GM12878 (cell line): ENCODE measurements at regions not wholly inside any gene's neighbourhood (a gene's known extent, or its start where the extent isn't known, plus 50 kb on each side); places are given as distances from the start of the nearest gene placed in this dataset.

Source experiments
- ATAC-seq: fragments of 200-7000 bp; cut with Tn5 transposase; 3 replicates; pipeline ENCODE4 v1.9.1; 2020; ENCODE audit warnings: mild to moderate bottlenecking, moderate library complexity
- BruUV-seq: library from RNA; stranded (reverse); fragments of 400-500 nt; replicated peaks from 2 replicates; lab custom pipeline; 2021; lab: Mats Ljungman, UMichigan
- CTCF ChIA-PET: fragments of 300-600 bp; sonication (Branson Sonifier 250); formaldehyde crosslinking; extraction: SDS; loops from one replicate; lab custom pipeline; 2021; ENCODE audit warnings: inconsistent platforms; lab: Yijun Ruan, JAX
- POLR2A ChIA-PET: fragments of 350-600 bp; formaldehyde crosslinking; extraction: SDS; loops from one replicate; lab custom pipeline; 2021; ENCODE audit warnings: inconsistent platforms; lab: Charles Lee
- RAD21 ChIA-PET: fragments of 300-600 bp; sonication (Branson Sonifier 250); formaldehyde crosslinking; loops from one replicate; lab custom pipeline; 2023; ENCODE audit warnings: antibody characterized with exemption; ENCODE audit not compliant: unreplicated experiment; lab: Charles Lee
- SMC1A ChIA-PET: fragments of 300-600 bp; sonication (Branson Sonifier 250); formaldehyde crosslinking; loops from one replicate; lab custom pipeline; 2023; ENCODE audit not compliant: unreplicated experiment, uncharacterized antibody; lab: Charles Lee
- DNase-seq: peaks from one replicate; pipeline ENCODE4 v3.0.0-alpha.2; 2011; ENCODE audit warnings: low read depth, low spot score
- FAIRE-seq: peaks from 3 replicates; lab custom pipeline; 2011; peaks lifted over from hg19 to GRCh38; lab: Jason Lieb, UNC
- H2AFZ ChIP-seq: 2 replicates; pipeline ENCODE4 v1.6.0; 2011; ENCODE audit warnings: low read depth, low read length, control low read depth; ENCODE audit not compliant: control insufficient read depth
- H3K27ac ChIP-seq: 2 replicates; pipeline ENCODE4 v1.5.1; 2011; ENCODE audit warnings: control low read depth; ENCODE audit not compliant: control insufficient read depth, insufficient read depth
- H3K27me3 ChIP-seq, 2 experiments: replicated peaks in 1 of 2; 2 replicates each; pipeline versions ENCODE4 v1.6.0 to v1.6.1; 2011; ENCODE audit warnings: low read length in 1 of 2; ENCODE audit not compliant: control insufficient read depth in 2 of 2, insufficient read depth in 2 of 2
- H3K36me3 ChIP-seq, 2 experiments: 2 replicates each; pipeline ENCODE4 v1.5.1; 2011; ENCODE audit warnings: low read length in 1 of 2; ENCODE audit not compliant: control insufficient read depth in 2 of 2, insufficient read depth in 2 of 2
- H3K4me1 ChIP-seq: 2 replicates; pipeline ENCODE4 v1.6.1; 2011; ENCODE audit warnings: mild to moderate bottlenecking, low read length, moderate library complexity, mixed read lengths; ENCODE audit not compliant: control insufficient read depth, insufficient read depth
- H3K4me2 ChIP-seq: 2 replicates; pipeline ENCODE4 v1.6.0; 2011; ENCODE audit warnings: control low read depth; ENCODE audit not compliant: control insufficient read depth, insufficient read depth
- H3K4me3 ChIP-seq: fragments of 200-600 bp; sonication (generic); 2 replicates; pipeline ENCODE4 v1.5.1; 2016
- H3K79me2 ChIP-seq: 2 replicates; pipeline ENCODE4 v1.6.0; 2011; ENCODE audit warnings: low read length; ENCODE audit not compliant: control insufficient read depth, insufficient read depth
- H3K9ac ChIP-seq: 2 replicates; pipeline ENCODE4 v1.8.0; 2011; ENCODE audit warnings: low read length, control low read depth, mixed read lengths; ENCODE audit not compliant: control insufficient read depth, insufficient read depth
- H3K9me3 ChIP-seq: replicated peaks from 3 replicates; pipeline ENCODE4 v1.5.1; 2011; ENCODE audit warnings: mild to moderate bottlenecking, low read length; ENCODE audit not compliant: control insufficient read depth, insufficient read depth
- H4K20me1 ChIP-seq: 2 replicates; pipeline ENCODE4 v1.6.0; 2011; ENCODE audit not compliant: control insufficient read depth, insufficient read depth
- CREB1 ChIP-seq: IDR thresholded peaks from 2 replicates; pipeline ENCODE4 v1.6.1; 2012; ENCODE audit warnings: low read depth, mild to moderate bottlenecking, inconsistent platforms
- ETV6 ChIP-seq, 2 experiments: fragments of 450-650 bp in 1 of 2; IDR thresholded peaks in 1 of 2; conservative IDR thresholded peaks in 1 of 2; 2 replicates each; pipeline ENCODE4 v1.6.1; 2014; ENCODE audit warnings: antibody characterized with exemption in 1 of 2, borderline replicate concordance in 1 of 2, low read depth in 1 of 2, mild to moderate bottlenecking in 1 of 2, moderate library complexity in 1 of 2
- GABPA ChIP-seq: IDR thresholded peaks from 2 replicates; pipeline ENCODE4 v1.6.1; 2014; ENCODE audit warnings: antibody characterized with exemption, low read depth, mild to moderate bottlenecking, inconsistent platforms
- NBN ChIP-seq: fragments of 450-650 bp; IDR thresholded peaks from 2 replicates; pipeline ENCODE4 v1.6.1; 2016
- STAT1 ChIP-seq: fragments of 450-650 bp; conservative IDR thresholded peaks from 2 replicates; pipeline ENCODE4 v1.6.1; 2014; ENCODE audit warnings: antibody characterized with exemption, mild to moderate bottlenecking
- WGBS: methylation state at CpG from one replicate; pipeline ENCODE4 v1.1.6; 2016; ENCODE audit warnings: low lambda C conversion rate; ENCODE audit not compliant: insufficient replicate concordance, insufficient coverage; ENCODE audit errors: missing lambda C conversion rate; 5-methylcytosine and 5-hydroxymethylcytosine counted together
- in situ Hi-C: fragments of 300-500 bp; cut with MboI; formaldehyde crosslinking; loops from 9 replicates; pipeline ENCODE4 v1.14.3; 2018; ENCODE audit warnings: mixed read lengths
- intact Hi-C: fragments of 100-400 bp; cut with micrococcal nuclease; formaldehyde crosslinking; loops from one replicate; pipeline ENCODE4 v1.14.2; 2022; ENCODE audit not compliant: unreplicated experiment
- TF ChIP-seq, protein P1 (sequence below): fragments of 450-650 bp; IDR thresholded peaks from 2 replicates; pipeline ENCODE4 v1.6.1; 2014; ENCODE audit warnings: mild to moderate bottlenecking
- TF ChIP-seq, protein P2 (sequence below): IDR thresholded peaks from 2 replicates; pipeline ENCODE4 v1.6.1; 2012; ENCODE audit warnings: low read depth, low read length, improper control_type of control experiment
- TF ChIP-seq, protein P3 (sequence below): IDR thresholded peaks from 2 replicates; pipeline ENCODE4 v1.6.1; 2012; ENCODE audit warnings: low read depth, low read length, improper control_type of control experiment

DNA sequence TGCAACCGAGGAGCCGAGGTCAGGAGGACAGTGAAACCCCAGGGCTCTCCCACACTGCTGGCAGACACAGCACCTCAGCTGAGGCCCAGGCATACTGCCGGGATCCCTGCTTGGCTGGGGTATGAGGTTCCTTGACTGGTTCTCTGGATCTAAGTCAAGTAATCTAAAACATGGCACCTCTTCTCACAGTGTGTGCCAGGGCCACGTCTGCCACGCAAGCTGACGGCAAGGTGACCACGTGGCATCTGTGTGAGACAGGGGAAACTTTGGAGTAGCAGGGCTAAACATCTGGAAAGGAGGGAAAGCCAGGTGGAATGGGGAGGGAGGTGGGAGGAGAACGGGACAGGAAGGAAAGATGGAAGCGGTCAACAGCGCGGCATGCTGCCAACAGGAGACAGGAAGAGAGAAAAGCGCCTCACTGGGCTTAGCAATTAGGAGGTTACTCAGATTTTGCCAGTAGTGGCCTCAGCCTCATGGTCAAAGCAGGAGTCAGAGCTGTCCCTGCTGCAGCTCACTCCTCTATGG lies 103.7 kb downstream of the CXCL12 start:
- Histone ChIP-seq H3K4me3 (no peak overlapping the region), H3K9me3 (no peaks in the 10 kb centered on the region), H3K4me1 (no peaks in the 10 kb centered on the region), H3K27me3 (no peaks in the 10 kb centered on the region), H3K79me2 (no peaks in the 10 kb centered on the region), H2AFZ (no peak overlapping the region), H3K4me2 (no peak overlapping the region), H3K9ac (no peak overlapping the region), H4K20me1 (no peaks in the 10 kb centered on the region), H3K36me3 (no peaks in the 10 kb centered on the region), H3K27ac (no peak overlapping the region)
- SMC1A ChIA-PET: no interaction called here
- no peak for FAIRE-seq
- TF ChIP-seq CREB1: no peak
- TF ChIP-seq, protein P1, sequence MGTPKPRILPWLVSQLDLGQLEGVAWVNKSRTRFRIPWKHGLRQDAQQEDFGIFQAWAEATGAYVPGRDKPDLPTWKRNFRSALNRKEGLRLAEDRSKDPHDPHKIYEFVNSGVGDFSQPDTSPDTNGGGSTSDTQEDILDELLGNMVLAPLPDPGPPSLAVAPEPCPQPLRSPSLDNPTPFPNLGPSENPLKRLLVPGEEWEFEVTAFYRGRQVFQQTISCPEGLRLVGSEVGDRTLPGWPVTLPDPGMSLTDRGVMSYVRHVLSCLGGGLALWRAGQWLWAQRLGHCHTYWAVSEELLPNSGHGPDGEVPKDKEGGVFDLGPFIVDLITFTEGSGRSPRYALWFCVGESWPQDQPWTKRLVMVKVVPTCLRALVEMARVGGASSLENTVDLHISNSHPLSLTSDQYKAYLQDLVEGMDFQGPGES: no peak
- no peak for TF ChIP-seq ETV6 (conservative IDR thresholded peaks at IDR 0.05 in 1 of 2, IDR thresholded peaks at IDR 0.05 in 1 of 2; ENCODE audit: borderline replicate concordance in 1 of 2, low read depth in 1 of 2)
- TF ChIP-seq, protein P2, sequence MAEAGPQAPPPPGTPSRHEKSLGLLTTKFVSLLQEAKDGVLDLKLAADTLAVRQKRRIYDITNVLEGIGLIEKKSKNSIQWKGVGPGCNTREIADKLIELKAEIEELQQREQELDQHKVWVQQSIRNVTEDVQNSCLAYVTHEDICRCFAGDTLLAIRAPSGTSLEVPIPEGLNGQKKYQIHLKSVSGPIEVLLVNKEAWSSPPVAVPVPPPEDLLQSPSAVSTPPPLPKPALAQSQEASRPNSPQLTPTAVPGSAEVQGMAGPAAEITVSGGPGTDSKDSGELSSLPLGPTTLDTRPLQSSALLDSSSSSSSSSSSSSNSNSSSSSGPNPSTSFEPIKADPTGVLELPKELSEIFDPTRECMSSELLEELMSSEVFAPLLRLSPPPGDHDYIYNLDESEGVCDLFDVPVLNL: no peak
- TF ChIP-seq, protein P3, sequence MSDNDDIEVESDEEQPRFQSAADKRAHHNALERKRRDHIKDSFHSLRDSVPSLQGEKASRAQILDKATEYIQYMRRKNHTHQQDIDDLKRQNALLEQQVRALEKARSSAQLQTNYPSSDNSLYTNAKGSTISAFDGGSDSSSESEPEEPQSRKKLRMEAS: no peak
- TF ChIP-seq GABPA: no peak
- TF ChIP-seq STAT1: no peak
- no peak for TF ChIP-seq NBN
- in situ Hi-C loops: no loop called here
- POLR2A ChIA-PET: no interaction called here
- 73% methylated on average over 12 of the region's 12 CpGs for WGBS
- intact Hi-C loops: no loop called here
- no peak for ATAC-seq
- CTCF ChIA-PET: interaction anchor here (0.6 to 0.7 kb wide), 2 partner anchors 31 to 68 kb away, joined by 3 read pairs; no protein-coding TSS in a partner anchor
- no TSS peak for BruUV-seq
- RAD21 ChIA-PET: no interaction called here
- DNase-seq: no peak
